Karpas-422 (cell line): ENCODE measurements at regions not wholly inside any gene's neighbourhood (a gene's known extent, or its start where the extent isn't known, plus 50 kb on each side); places are given as distances from the start of the nearest gene placed in this dataset.
A peak's percentile ranks its signal among the peaks of the same experiment; 100 is the strongest.

Source experiments
- DNase-seq: peaks from one replicate; pipeline ENCODE4 v3.0.0-alpha.2; 2015
- H2AFZ ChIP-seq: fragments of 200-600 bp; sonication (generic); 2 replicates; pipeline ENCODE4 v1.6.1; 2014; ENCODE audit warnings: antibody characterized with exemption, low read length, mixed read lengths
- H3K27ac ChIP-seq: fragments of 200-600 bp; sonication (generic); 2 replicates; pipeline ENCODE4 v1.5.1; 2014; ENCODE audit warnings: mild to moderate bottlenecking, low read length, moderate library complexity
- H3K27me3 ChIP-seq: fragments of 200-600 bp; sonication (generic); 2 replicates; pipeline ENCODE4 v1.6.1; 2014; ENCODE audit warnings: low read length, mixed read lengths
- H3K36me3 ChIP-seq: fragments of 200-600 bp; sonication (generic); 2 replicates; pipeline ENCODE4 v1.6.1; 2014; ENCODE audit warnings: low read length, mixed read lengths; ENCODE audit not compliant: insufficient read depth
- H3K4me1 ChIP-seq: fragments of 200-600 bp; sonication (generic); 2 replicates; pipeline ENCODE4 v1.6.1; 2014; ENCODE audit warnings: mild to moderate bottlenecking, low read length, mixed read lengths
- H3K4me2 ChIP-seq: fragments of 200-600 bp; sonication (generic); 2 replicates; pipeline ENCODE4 v1.6.1; 2014; ENCODE audit warnings: low read length, low read depth, mild to moderate bottlenecking; ENCODE audit not compliant: poor library complexity, severe bottlenecking
- H3K4me3 ChIP-seq: fragments of 200-600 bp; sonication (generic); 2 replicates; pipeline ENCODE4 v1.5.1; 2014; ENCODE audit warnings: mild to moderate bottlenecking, antibody characterized with exemption, low read length, mixed read lengths
- H3K79me2 ChIP-seq: fragments of 200-600 bp; sonication (generic); 2 replicates; pipeline ENCODE4 v1.6.1; 2014; ENCODE audit warnings: mild to moderate bottlenecking, low read length, mixed read lengths
- H3K9ac ChIP-seq: fragments of 200-600 bp; sonication (generic); 2 replicates; pipeline ENCODE4 v1.6.0; 2014; ENCODE audit warnings: low read length
- H3K9me2 ChIP-seq: fragments of 200-600 bp; sonication (generic), shearing (Covaris generic); replicated peaks from 2 replicates; pipeline ENCODE4 v1.6.0; 2014; ENCODE audit warnings: mild to moderate bottlenecking, low read length, moderate library complexity; ENCODE audit not compliant: insufficient read depth
- H3K9me3 ChIP-seq: fragments of 300-700, 200-600 bp; sonication (generic); 2 replicates; pipeline ENCODE4 v1.6.1; 2014; ENCODE audit warnings: low read length, mixed read lengths
- H4K20me1 ChIP-seq: fragments of 200-600 bp; sonication (generic); 2 replicates; pipeline ENCODE4 v1.6.1; 2014; ENCODE audit warnings: mild to moderate bottlenecking, antibody characterized with exemption, low read length, low read depth; ENCODE audit not compliant: insufficient read depth

DNA sequence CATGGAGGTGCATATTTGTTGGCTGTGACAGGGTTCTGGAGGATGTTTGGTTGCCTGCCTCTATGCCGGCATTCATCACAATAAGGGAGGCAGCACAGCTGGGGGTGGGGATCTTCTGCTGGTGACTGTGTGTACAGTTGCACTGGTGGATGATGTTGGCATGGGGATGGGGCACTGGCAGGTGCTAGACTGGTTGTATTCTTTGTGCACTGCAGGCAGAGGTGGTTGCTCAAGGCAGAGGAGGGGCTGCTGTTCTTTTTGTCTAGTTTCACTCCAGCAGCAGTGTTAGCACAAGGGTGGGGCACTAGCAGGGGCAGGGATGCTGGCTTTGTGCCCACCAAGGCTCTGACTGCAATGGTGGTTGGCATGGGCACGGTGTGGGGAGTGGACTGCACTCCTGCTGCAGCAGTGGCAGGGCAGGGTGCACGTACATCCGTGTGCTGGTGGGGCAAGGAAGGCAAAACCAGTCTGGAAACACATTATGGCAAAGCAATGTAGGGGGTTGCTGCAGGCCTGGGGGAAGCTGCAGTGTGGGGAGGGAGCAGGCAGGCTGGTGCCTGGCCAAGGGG, 69.3 kb downstream of the ISOC1 start:
- Histone ChIP-seq H3K9me3 (no peaks in the 10 kb centered on the region), H4K20me1 (no peaks in the 10 kb centered on the region), H3K9me2 (no peaks in the 10 kb centered on the region), H3K9ac (no peak overlapping the region), H3K27me3 (no peaks in the 10 kb centered on the region), H3K4me3 (no peak overlapping the region), H3K79me2 (no peaks in the 10 kb centered on the region), H3K36me3 (no peaks in the 10 kb centered on the region), H2AFZ (no peak overlapping the region), H3K27ac (no peak overlapping the region), H3K4me1 (peaks cover 4% of the 10 kb centered on the region), H3K4me2 (no peak overlapping the region)
- no peak for DNase-seq

DNA sequence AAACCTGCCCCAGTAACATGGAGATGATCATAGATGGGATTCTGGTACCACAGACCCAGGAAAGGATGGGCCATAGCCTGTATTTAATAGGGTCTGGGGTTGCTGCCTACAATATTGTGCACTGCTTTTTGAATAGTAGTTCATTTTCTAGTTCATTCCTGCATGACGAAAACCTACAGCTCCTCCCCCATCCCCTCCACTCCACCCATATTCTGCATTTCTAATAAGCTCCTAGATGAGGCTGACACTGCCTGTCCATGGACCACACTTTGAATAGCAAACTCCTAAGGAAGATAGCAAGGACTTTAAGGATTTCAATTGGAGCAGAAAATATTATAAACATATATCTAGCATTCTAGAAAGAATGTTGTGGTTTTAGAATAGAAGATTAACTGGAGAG, 75.5 kb downstream of the ISOC1 start:
- H3K27ac ChIP-seq = no peak overlapping the region
- DNase-seq = no peak

GRCh38 chr5:129171194-129171944, 76.8 kb downstream of the ISOC1 start:
- H3K36me3 ChIP-seq = no peaks in the 10 kb centered on the region
- DNase-seq = no peak
- no peaks in the 10 kb centered on the region for H3K9me2 ChIP-seq

More for the DNA sequence above, 75.5 kb downstream of the ISOC1 start:
- Histone ChIP-seq H3K4me3 (no peak overlapping the region), H3K9ac (no peak overlapping the region), H3K36me3 (no peaks in the 10 kb centered on the region), H3K4me2 (no peak overlapping the region), H4K20me1 (no peaks in the 10 kb centered on the region), H3K9me2 (no peaks in the 10 kb centered on the region), H3K4me1 (peaks cover 6% of the 10 kb centered on the region), H2AFZ (no peak overlapping the region), H3K79me2 (no peaks in the 10 kb centered on the region), H3K9me3 (no peaks in the 10 kb centered on the region), H3K27me3 (no peaks in the 10 kb centered on the region)

DNA sequence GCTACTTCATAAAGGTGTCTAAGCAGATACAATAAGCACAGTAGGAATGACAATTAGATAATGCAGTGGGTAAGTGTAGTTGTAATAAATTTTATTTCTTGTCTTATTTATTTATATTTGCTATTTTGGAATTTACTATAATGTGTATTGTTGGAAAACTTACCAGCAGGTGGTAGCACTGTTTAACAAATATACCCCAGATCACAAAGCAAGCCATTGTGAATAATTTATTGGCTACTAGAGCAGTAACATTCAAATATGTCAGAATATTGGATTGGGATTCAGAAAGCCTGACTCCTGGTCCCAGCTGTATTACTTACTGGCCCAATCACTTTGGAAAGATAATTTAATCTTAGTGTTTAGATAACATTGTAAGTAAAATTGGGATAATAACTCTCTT, 78.0 kb downstream of the ISOC1 start:
- peak; percentile 40 for DNase-seq

More at GRCh38 chr5:129171194-129171944, 76.8 kb downstream of the ISOC1 start:
- H3K4me3 ChIP-seq = no peak overlapping the region
- no peak overlapping the region for H2AFZ ChIP-seq
- no peaks in the 10 kb centered on the region for H3K27me3 ChIP-seq
- no peak overlapping the region for H3K4me2 ChIP-seq
- H3K9ac ChIP-seq = no peak overlapping the region
- H3K9me3 ChIP-seq = no peaks in the 10 kb centered on the region
- H3K27ac ChIP-seq = no peak overlapping the region
- no peaks in the 10 kb centered on the region for H3K79me2 ChIP-seq
- H3K4me1 ChIP-seq = peaks cover 6% of the 10 kb centered on the region
- H4K20me1 ChIP-seq = no peaks in the 10 kb centered on the region

GRCh38 chr5:129173771-129174170, 79.2 kb downstream of the ISOC1 start:
- H3K79me2 ChIP-seq = no peaks in the 10 kb centered on the region
- H4K20me1 ChIP-seq = no peaks in the 10 kb centered on the region
- no peak overlapping the region for H3K27ac ChIP-seq
- H3K9ac ChIP-seq = no peak overlapping the region
- no peak overlapping the region for H3K4me2 ChIP-seq
- H3K9me3 ChIP-seq = no peaks in the 10 kb centered on the region
- no peak overlapping the region for H3K4me3 ChIP-seq
- no peaks in the 10 kb centered on the region for H3K36me3 ChIP-seq
- no peaks in the 10 kb centered on the region for H3K9me2 ChIP-seq
- H3K4me1 ChIP-seq = peaks cover 3% of the 10 kb centered on the region
- DNase-seq = peak; percentile 29
- H3K27me3 ChIP-seq = no peaks in the 10 kb centered on the region
- H2AFZ ChIP-seq = no peak overlapping the region

More for the DNA sequence above, 78.0 kb downstream of the ISOC1 start:
- no peak overlapping the region for H3K27ac ChIP-seq
- H3K27me3 ChIP-seq = no peaks in the 10 kb centered on the region
- H3K9ac ChIP-seq = no peak overlapping the region
- peaks cover 6% of the 10 kb centered on the region for H3K4me1 ChIP-seq
- H3K9me2 ChIP-seq = no peaks in the 10 kb centered on the region
- H3K4me3 ChIP-seq = no peak overlapping the region
- H3K79me2 ChIP-seq = no peaks in the 10 kb centered on the region
- H3K4me2 ChIP-seq = no peak overlapping the region
- no peaks in the 10 kb centered on the region for H3K36me3 ChIP-seq
- H3K9me3 ChIP-seq = no peaks in the 10 kb centered on the region
- H4K20me1 ChIP-seq = no peaks in the 10 kb centered on the region
- no peak overlapping the region for H2AFZ ChIP-seq

- Histone ChIP-seq H3K9me2 (no peaks in the 10 kb centered on the region), H3K9me3 (no peaks in the 10 kb centered on the region)
These were observed 79.9 kb downstream of the ISOC1 start for GRCh38 chr5:129174480-129174879.

GRCh38 chr5:129177451-129177850, 82.9 kb downstream of the ISOC1 start:
- no peak overlapping the region for H3K4me3 ChIP-seq
- H3K27ac ChIP-seq = no peak overlapping the region
- no peak overlapping the region for H2AFZ ChIP-seq
- H3K27me3 ChIP-seq = no peaks in the 10 kb centered on the region
- H3K9ac ChIP-seq = no peak overlapping the region
- no peaks in the 10 kb centered on the region for H3K79me2 ChIP-seq
- no peaks in the 10 kb centered on the region for H4K20me1 ChIP-seq
- no peaks in the 10 kb centered on the region for H3K9me2 ChIP-seq
- no peaks in the 10 kb centered on the region for H3K9me3 ChIP-seq
- DNase-seq = peak; percentile 7
- H3K4me2 ChIP-seq = no peak overlapping the region
- no peaks in the 10 kb centered on the region for H3K36me3 ChIP-seq
- no peaks in the 10 kb centered on the region for H3K4me1 ChIP-seq

More at GRCh38 chr5:129174480-129174879, 79.9 kb downstream of the ISOC1 start:
- peak; percentile 25 for DNase-seq
- no peaks in the 10 kb centered on the region for H3K4me1 ChIP-seq
- H2AFZ ChIP-seq = no peak overlapping the region
- no peak overlapping the region for H3K4me3 ChIP-seq
- no peak overlapping the region for H3K9ac ChIP-seq
- H3K36me3 ChIP-seq = no peaks in the 10 kb centered on the region
- no peak overlapping the region for H3K27ac ChIP-seq
- no peaks in the 10 kb centered on the region for H3K79me2 ChIP-seq
- H3K27me3 ChIP-seq = no peaks in the 10 kb centered on the region
- no peaks in the 10 kb centered on the region for H4K20me1 ChIP-seq
- H3K4me2 ChIP-seq = no peak overlapping the region

- H2AFZ ChIP-seq = no peak overlapping the region
- no peaks in the 10 kb centered on the region for H3K9me3 ChIP-seq
- H3K27ac ChIP-seq = no peak overlapping the region
- no peak for DNase-seq
- H3K9me2 ChIP-seq = no peaks in the 10 kb centered on the region
- H3K9ac ChIP-seq = no peak overlapping the region
- H3K4me2 ChIP-seq = no peak overlapping the region
- no peaks in the 10 kb centered on the region for H3K4me1 ChIP-seq
- H3K79me2 ChIP-seq = no peaks in the 10 kb centered on the region
- H3K27me3 ChIP-seq = no peaks in the 10 kb centered on the region
- no peak overlapping the region for H3K4me3 ChIP-seq
- H3K36me3 ChIP-seq = no peaks in the 10 kb centered on the region
- H4K20me1 ChIP-seq = no peaks in the 10 kb centered on the region
These were observed 104.8 kb downstream of the ISOC1 start for GRCh38 chr5:129199308-129199707.
